RWPE2 (cell line): ENCODE measurements at regions not wholly inside any gene's neighbourhood (a gene's known extent, or its start where the extent isn't known, plus 50 kb on each side); places are given as distances from the start of the nearest gene placed in this dataset.

ENCODE experiments used
- ATAC-seq: fragments of 200-7000 bp; cut with Tn5 transposase; 3 replicates; pipeline ENCODE4 v1.9.1; 2021; ENCODE audit warnings: low read depth
- DNase-seq: peaks from one replicate; pipeline ENCODE4 v3.0.0-alpha.2; 2020; ENCODE audit warnings: low spot score
- H3K27ac ChIP-seq: fragments of 450-650 bp; 2 replicates; pipeline ENCODE4 v1.5.1; 2017; ENCODE audit warnings: mild to moderate bottlenecking; ENCODE audit not compliant: poor library complexity, severe bottlenecking
- H3K27me3 ChIP-seq: fragments of 250-450 bp; sonication (Bioruptor Pico); 2 replicates; pipeline ENCODE4 v1.5.1; 2021; ENCODE audit warnings: mild to moderate bottlenecking, moderate library complexity; ENCODE audit not compliant: insufficient read depth, poor library complexity, severe bottlenecking
- H3K36me3 ChIP-seq: fragments of 250-450 bp; sonication (Bioruptor Pico); 2 replicates; pipeline ENCODE4 v1.5.1; 2020; ENCODE audit warnings: low read depth, mild to moderate bottlenecking, moderate library complexity
- H3K4me1 ChIP-seq: fragments of 250-450 bp; sonication (Bioruptor Pico); 2 replicates; pipeline ENCODE4 v1.5.1; 2021; ENCODE audit warnings: mild to moderate bottlenecking, moderate library complexity; ENCODE audit not compliant: insufficient read depth, poor library complexity, severe bottlenecking
- H3K4me3 ChIP-seq: fragments of 250-450 bp; sonication (Bioruptor Pico); 2 replicates; pipeline ENCODE4 v1.5.1; 2021; ENCODE audit warnings: mild to moderate bottlenecking, moderate library complexity; ENCODE audit not compliant: severe bottlenecking
- H3K9me3 ChIP-seq: fragments of 250-450 bp; sonication (Bioruptor Pico); 2 replicates; pipeline ENCODE4 v1.5.1; 2021; ENCODE audit warnings: mild to moderate bottlenecking, moderate library complexity; ENCODE audit not compliant: severe bottlenecking
- TF ChIP-seq, protein P1 (sequence below): fragments of 450-650 bp; IDR thresholded peaks from one replicate; pipeline ENCODE4 v1.5.1; 2017; ENCODE audit warnings: mild to moderate bottlenecking, moderate library complexity; ENCODE audit not compliant: poor library complexity, severe bottlenecking

DNA sequence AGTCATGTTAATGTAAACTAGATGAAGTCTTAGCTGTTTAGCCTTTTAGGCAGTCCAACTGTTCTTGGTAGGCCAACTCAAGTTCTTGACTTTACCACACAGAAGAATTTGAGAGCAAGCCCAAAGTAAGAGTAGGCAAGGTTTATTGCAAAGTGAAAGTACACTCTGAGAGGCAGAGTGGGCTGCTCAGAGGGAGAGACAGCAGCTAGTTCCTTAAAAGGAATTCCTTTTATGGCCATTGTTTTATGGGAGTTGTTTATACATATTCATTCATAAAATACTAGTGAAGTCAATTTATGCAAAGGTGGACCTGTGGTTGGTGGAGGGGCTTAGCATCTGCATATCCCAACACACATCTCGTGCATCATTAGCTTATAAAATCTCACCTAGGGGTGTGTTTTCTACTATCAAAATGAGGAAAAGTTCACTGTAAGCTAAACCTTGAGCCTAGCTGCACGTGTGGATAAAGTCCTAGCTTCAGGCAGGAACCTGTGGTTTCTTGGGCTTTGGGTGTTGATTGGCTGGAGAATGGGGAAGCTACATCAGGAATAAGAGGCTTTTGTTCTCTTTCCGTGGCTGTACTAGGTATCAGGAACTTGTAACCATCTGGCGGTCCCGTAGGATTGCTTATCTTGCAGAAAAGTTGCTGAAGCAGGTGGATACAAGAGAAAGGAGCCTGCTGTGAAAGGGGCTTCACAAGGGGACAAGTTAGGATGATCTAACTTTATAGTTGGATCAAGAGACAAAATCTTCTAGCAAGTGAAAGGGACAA, 110.4 kb upstream of the GULP1 start:
- Histone ChIP-seq H3K4me1 (no peaks in the 10 kb centered on the region), H3K36me3 (no peaks in the 10 kb centered on the region), H3K9me3 (no peaks in the 10 kb centered on the region), H3K27me3 (no peaks in the 10 kb centered on the region), H3K4me3 (no peak overlapping the region), H3K27ac (no peak overlapping the region)
- TF ChIP-seq, protein P1, sequence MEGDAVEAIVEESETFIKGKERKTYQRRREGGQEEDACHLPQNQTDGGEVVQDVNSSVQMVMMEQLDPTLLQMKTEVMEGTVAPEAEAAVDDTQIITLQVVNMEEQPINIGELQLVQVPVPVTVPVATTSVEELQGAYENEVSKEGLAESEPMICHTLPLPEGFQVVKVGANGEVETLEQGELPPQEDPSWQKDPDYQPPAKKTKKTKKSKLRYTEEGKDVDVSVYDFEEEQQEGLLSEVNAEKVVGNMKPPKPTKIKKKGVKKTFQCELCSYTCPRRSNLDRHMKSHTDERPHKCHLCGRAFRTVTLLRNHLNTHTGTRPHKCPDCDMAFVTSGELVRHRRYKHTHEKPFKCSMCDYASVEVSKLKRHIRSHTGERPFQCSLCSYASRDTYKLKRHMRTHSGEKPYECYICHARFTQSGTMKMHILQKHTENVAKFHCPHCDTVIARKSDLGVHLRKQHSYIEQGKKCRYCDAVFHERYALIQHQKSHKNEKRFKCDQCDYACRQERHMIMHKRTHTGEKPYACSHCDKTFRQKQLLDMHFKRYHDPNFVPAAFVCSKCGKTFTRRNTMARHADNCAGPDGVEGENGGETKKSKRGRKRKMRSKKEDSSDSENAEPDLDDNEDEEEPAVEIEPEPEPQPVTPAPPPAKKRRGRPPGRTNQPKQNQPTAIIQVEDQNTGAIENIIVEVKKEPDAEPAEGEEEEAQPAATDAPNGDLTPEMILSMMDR = no peak
- no peak for ATAC-seq
- no peak for DNase-seq

DNA sequence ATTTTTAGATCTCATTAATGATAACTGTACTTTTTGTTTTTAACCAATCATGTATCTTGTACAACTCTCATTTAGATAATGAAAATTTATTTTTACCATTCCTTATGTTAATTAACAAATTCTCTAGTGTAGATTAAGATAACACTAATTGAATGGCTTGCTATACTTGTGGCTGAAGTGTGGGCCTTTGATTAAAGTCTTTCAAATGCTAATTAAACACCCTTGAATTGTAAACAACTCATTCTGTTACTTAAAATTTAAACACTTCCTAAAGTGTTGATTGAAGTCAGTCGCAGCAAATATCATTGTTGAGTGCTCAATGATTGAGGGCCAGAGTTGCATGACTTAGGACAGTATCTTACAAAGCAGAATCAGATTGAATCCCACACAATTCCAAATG, 109.8 kb upstream of the GULP1 start:
- no peaks in the 10 kb centered on the region for H3K9me3 ChIP-seq
- H3K27ac ChIP-seq = no peak overlapping the region
- no peaks in the 10 kb centered on the region for H3K27me3 ChIP-seq
- DNase-seq = no peak
- TF ChIP-seq, protein P1 = no peak
- H3K4me1 ChIP-seq = no peaks in the 10 kb centered on the region
- H3K4me3 ChIP-seq = no peak overlapping the region
- ATAC-seq = no peak
- no peaks in the 10 kb centered on the region for H3K36me3 ChIP-seq

- ATAC-seq (no peak), DNase-seq (no peak)
- Histone ChIP-seq H3K4me3 (no peak overlapping the region), H3K9me3 (no peaks in the 10 kb centered on the region), H3K36me3 (no peaks in the 10 kb centered on the region), H3K4me1 (peaks cover 2% of the 10 kb centered on the region), H3K27me3 (no peaks in the 10 kb centered on the region), H3K27ac (no peak overlapping the region)
- TF ChIP-seq, protein P1 = no peak
These were observed 103.9 kb upstream of the GULP1 start for GRCh38 chr2:188187726-188188125.

DNA sequence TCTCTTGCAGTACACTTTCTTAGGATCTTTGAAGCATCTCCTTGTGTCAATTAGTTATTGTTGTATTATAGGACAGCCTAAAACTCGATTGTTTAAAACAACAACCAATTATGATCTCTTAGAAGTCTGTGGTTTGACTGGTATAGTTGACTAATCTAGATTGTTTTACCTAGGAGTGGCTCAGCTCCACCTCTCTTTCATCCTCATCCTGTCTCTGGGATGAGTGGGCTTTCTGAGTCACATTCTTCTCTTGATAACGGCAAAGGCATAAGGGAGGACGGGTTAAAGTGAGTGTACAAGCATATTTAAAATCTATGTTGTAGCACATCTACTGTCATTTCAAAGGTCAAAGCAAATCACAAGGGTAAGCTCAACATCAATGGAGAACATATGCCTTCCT, 102.3 kb upstream of the GULP1 start:
- ATAC-seq = peak; percentile 90
- no peak overlapping the region for H3K27ac ChIP-seq
- TF ChIP-seq, protein P1 = no peak

GRCh38 chr2:188193230-188193629, 98.4 kb upstream of the GULP1 start:
- no peak overlapping the region for H3K4me3 ChIP-seq
- TF ChIP-seq, protein P1 = no peak

More for the DNA sequence above, 102.3 kb upstream of the GULP1 start:
- Histone ChIP-seq H3K36me3 (no peaks in the 10 kb centered on the region), H3K27me3 (no peaks in the 10 kb centered on the region), H3K4me3 (no peak overlapping the region), H3K4me1 (peaks cover 2% of the 10 kb centered on the region), H3K9me3 (no peaks in the 10 kb centered on the region)
- no peak for DNase-seq

More at GRCh38 chr2:188193230-188193629, 98.4 kb upstream of the GULP1 start:
- ATAC-seq (peak; percentile 89), DNase-seq (no peak)
- H3K27me3 ChIP-seq = no peaks in the 10 kb centered on the region
- H3K36me3 ChIP-seq = no peaks in the 10 kb centered on the region
- H3K27ac ChIP-seq = no peak overlapping the region
- peaks cover 2% of the 10 kb centered on the region for H3K4me1 ChIP-seq
- H3K9me3 ChIP-seq = no peaks in the 10 kb centered on the region
